Astrocyte (in vitro differentiated cells and primary cell): ENCODE measurements at regions not wholly inside any gene's neighbourhood (a gene's known extent, or its start where the extent isn't known, plus 50 kb on each side); places are given as distances from the start of the nearest gene placed in this dataset.

ENCODE experiments used
- DNase-seq: peaks from one replicate; pipeline ENCODE4 v3.0.0-alpha.2; 2010; ENCODE audit warnings: low read depth
- FAIRE-seq: peaks from 2 replicates; lab custom pipeline; 2011; peaks lifted over from hg19 to GRCh38; lab: Jason Lieb, UNC
- H2AFZ ChIP-seq: 2 replicates; pipeline ENCODE4 v1.6.0; 2012; ENCODE audit warnings: low read depth, low read length, inconsistent platforms
- H3K27ac ChIP-seq: 2 replicates; pipeline ENCODE4 v1.5.1; 2011; ENCODE audit warnings: low read depth, low read length, inconsistent platforms
- H3K27me3 ChIP-seq: 2 replicates; pipeline ENCODE4 v1.6.0; 2011; ENCODE audit warnings: low read length, inconsistent platforms; ENCODE audit not compliant: insufficient read depth
- H3K36me3 ChIP-seq: 2 replicates; pipeline ENCODE4 v1.5.1; 2011; ENCODE audit warnings: low read length, inconsistent platforms; ENCODE audit not compliant: insufficient read depth
- H3K4me1 ChIP-seq: 2 replicates; pipeline ENCODE4 v1.5.1; 2011; ENCODE audit warnings: low read length, inconsistent platforms; ENCODE audit not compliant: insufficient read depth
- H3K4me2 ChIP-seq: 2 replicates; pipeline ENCODE4 v1.6.0; 2012; ENCODE audit warnings: low read length, inconsistent platforms
- H3K4me3 ChIP-seq: 2 replicates; pipeline ENCODE4 v1.5.1; 2011; ENCODE audit warnings: low read depth, mild to moderate bottlenecking, low read length, inconsistent platforms; ENCODE audit not compliant: insufficient read depth
- H3K79me2 ChIP-seq: 2 replicates; pipeline ENCODE4 v1.6.0; 2012; ENCODE audit warnings: mild to moderate bottlenecking, low read length, inconsistent platforms; ENCODE audit not compliant: insufficient read depth
- H3K9ac ChIP-seq: 2 replicates; pipeline ENCODE4 v1.6.0; 2012; ENCODE audit warnings: mild to moderate bottlenecking, low read length, inconsistent platforms
- H3K9me3 ChIP-seq: 2 replicates; pipeline ENCODE4 v1.5.1; 2012; ENCODE audit warnings: low read depth, mild to moderate bottlenecking, low read length, inconsistent platforms; ENCODE audit not compliant: insufficient read depth
- H4K20me1 ChIP-seq: 2 replicates; pipeline ENCODE4 v1.6.0; 2012; ENCODE audit warnings: low read length, inconsistent platforms; ENCODE audit not compliant: insufficient read depth
- H3K27ac Mint-ChIP-seq: one replicate; pipeline ENCODE4 v1.8.0; 2021; ENCODE audit warnings: mild to moderate bottlenecking, mixed read lengths; ENCODE audit not compliant: unreplicated experiment
- H3K27me3 Mint-ChIP-seq: one replicate; pipeline ENCODE4 v1.8.0; 2021; ENCODE audit warnings: low read depth, mixed read lengths; ENCODE audit not compliant: unreplicated experiment
- H3K36me3 Mint-ChIP-seq: one replicate; pipeline ENCODE4 v1.8.0; 2021; ENCODE audit warnings: low read depth, mixed read lengths; ENCODE audit not compliant: unreplicated experiment
- H3K4me1 Mint-ChIP-seq: one replicate; pipeline ENCODE4 v1.8.0; 2021; ENCODE audit warnings: low read depth, mixed read lengths; ENCODE audit not compliant: unreplicated experiment
- H3K4me3 Mint-ChIP-seq: one replicate; pipeline ENCODE4 v1.8.0; 2021; ENCODE audit warnings: mild to moderate bottlenecking, moderate library complexity, mixed read lengths; ENCODE audit not compliant: unreplicated experiment
- H3K9me3 Mint-ChIP-seq: one replicate; pipeline ENCODE4 v1.8.0; 2021; ENCODE audit warnings: mild to moderate bottlenecking, mixed read lengths; ENCODE audit not compliant: unreplicated experiment
- EZH2 ChIP-seq: IDR thresholded peaks from 2 replicates; pipeline ENCODE4 v1.6.1; 2012; ENCODE audit warnings: mild to moderate bottlenecking, low read length, inconsistent platforms; ENCODE audit not compliant: insufficient read depth
- TF ChIP-seq, protein P1 (sequence below): IDR thresholded peaks from 2 replicates; pipeline ENCODE4 v1.5.1; 2011; ENCODE audit warnings: low read depth, mild to moderate bottlenecking, inconsistent platforms, low read length, moderate library complexity; ENCODE audit not compliant: insufficient read depth

DNA sequence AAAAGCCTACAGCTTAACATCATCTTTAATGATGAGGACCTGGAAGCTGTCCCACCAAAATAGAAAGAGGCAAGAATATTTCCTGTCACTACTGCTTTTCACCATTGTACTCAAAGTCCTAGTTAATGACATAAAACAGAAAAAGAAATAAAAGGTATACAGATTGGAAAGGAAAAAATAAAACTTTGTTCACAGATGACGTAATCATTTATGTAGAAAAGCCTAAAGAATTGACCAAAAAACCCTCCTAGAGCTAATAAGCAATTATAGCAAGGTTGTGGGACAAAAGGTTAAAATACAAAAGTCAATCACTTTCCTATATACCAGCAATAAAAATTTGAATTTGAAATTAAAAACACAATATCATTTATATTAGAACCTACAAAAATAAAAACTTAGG, 97.2 kb upstream of the MDGA2 start:
- Mint-ChIP-seq H3K9me3 (no peaks in the 10 kb centered on the region), H3K4me3 (no peak overlapping the region), H3K4me1 (no peaks in the 10 kb centered on the region), H3K27me3 (no peaks in the 10 kb centered on the region), H3K27ac (no peak overlapping the region), H3K36me3 (no peaks in the 10 kb centered on the region)
- H3K27me3 ChIP-seq = no peaks in the 10 kb centered on the region
- H2AFZ ChIP-seq = no peak overlapping the region
- no peaks in the 10 kb centered on the region for H3K79me2 ChIP-seq
- H4K20me1 ChIP-seq = no peaks in the 10 kb centered on the region
- no peaks in the 10 kb centered on the region for H3K36me3 ChIP-seq
- H3K4me1 ChIP-seq = no peaks in the 10 kb centered on the region
- DNase-seq = no peak
- H3K4me2 ChIP-seq = no peak overlapping the region
- TF ChIP-seq EZH2 = no peak
- TF ChIP-seq, protein P1, sequence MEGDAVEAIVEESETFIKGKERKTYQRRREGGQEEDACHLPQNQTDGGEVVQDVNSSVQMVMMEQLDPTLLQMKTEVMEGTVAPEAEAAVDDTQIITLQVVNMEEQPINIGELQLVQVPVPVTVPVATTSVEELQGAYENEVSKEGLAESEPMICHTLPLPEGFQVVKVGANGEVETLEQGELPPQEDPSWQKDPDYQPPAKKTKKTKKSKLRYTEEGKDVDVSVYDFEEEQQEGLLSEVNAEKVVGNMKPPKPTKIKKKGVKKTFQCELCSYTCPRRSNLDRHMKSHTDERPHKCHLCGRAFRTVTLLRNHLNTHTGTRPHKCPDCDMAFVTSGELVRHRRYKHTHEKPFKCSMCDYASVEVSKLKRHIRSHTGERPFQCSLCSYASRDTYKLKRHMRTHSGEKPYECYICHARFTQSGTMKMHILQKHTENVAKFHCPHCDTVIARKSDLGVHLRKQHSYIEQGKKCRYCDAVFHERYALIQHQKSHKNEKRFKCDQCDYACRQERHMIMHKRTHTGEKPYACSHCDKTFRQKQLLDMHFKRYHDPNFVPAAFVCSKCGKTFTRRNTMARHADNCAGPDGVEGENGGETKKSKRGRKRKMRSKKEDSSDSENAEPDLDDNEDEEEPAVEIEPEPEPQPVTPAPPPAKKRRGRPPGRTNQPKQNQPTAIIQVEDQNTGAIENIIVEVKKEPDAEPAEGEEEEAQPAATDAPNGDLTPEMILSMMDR = no peak
- no peaks in the 10 kb centered on the region for H3K9me3 ChIP-seq
- H3K27ac ChIP-seq = no peak overlapping the region
- no peak for FAIRE-seq
- H3K9ac ChIP-seq = no peak overlapping the region
- H3K4me3 ChIP-seq = no peak overlapping the region

DNA sequence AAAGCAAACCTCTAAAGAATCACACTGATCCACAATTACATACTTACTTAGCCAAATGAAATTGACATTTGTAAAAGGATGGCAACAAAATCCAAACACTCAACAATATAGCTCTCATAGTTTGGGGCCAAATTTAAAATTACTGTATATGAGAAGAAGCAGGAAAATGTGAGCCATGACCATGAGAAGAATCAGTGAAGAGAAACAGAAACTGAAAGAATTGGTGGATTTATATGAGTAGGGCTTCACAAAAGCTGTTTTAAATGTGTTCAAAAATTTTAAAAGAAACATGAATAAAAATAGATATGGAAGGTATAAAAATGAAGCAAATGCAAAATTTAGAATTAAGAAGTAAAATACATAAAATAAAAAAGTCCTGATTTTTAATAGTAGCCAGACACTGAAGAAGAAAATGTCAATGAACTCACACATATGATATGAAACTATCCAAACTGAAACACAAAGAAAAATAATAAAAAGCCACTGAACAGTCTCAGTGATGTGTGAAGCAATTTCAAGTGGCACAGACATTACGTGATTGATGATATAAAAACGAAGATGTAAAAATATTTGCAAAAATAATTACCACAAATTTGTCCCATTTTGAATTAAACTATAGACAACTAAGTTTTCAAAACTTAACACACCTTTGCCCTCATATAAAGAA, 87.9 kb upstream of the MDGA2 start:
- no peaks in the 10 kb centered on the region for H3K36me3 ChIP-seq
- H3K79me2 ChIP-seq = no peaks in the 10 kb centered on the region
- no peaks in the 10 kb centered on the region for H3K27me3 ChIP-seq
- no peak overlapping the region for H3K4me3 ChIP-seq
- DNase-seq (no peak), FAIRE-seq (no peak)
- Mint-ChIP-seq H3K9me3 (peaks cover 9% of the 10 kb centered on the region), H3K27me3 (no peaks in the 10 kb centered on the region), H3K4me3 (no peak overlapping the region), H3K4me1 (no peaks in the 10 kb centered on the region), H3K27ac (no peak overlapping the region), H3K36me3 (peaks cover 3% of the 10 kb centered on the region)
- H4K20me1 ChIP-seq = no peaks in the 10 kb centered on the region
- no peak overlapping the region for H3K4me2 ChIP-seq
- TF ChIP-seq, protein P1 = no peak
- no peak overlapping the region for H3K27ac ChIP-seq
- H3K9me3 ChIP-seq = peaks cover 5% of the 10 kb centered on the region
- H2AFZ ChIP-seq = no peak overlapping the region
- no peaks in the 10 kb centered on the region for H3K4me1 ChIP-seq
- H3K9ac ChIP-seq = no peak overlapping the region

DNA sequence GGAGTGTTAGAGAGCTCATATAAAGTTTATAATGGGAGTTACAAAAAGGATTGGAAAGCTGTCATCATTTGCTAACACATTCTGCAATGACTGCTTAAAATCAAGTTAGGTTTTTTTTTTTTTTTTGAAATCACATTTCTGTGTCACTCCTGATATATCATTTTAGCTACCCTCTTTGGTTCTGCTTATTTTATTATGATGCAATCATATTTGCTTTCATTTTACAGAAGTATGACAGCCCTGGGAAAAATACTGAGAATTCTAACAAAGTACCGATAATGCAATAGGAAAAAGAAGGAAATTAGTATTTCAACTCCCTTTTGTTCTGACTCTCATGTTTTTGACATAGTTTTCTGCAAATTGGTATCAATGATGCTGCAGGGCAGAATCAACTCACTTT, 71.6 kb upstream of the MDGA2 start:
- H3K9me3 Mint-ChIP-seq = no peaks in the 10 kb centered on the region
- H3K27me3 Mint-ChIP-seq = no peaks in the 10 kb centered on the region
- no peaks in the 10 kb centered on the region for H3K36me3 Mint-ChIP-seq
- Histone ChIP-seq H3K27ac (no peak overlapping the region), H3K9ac (no peak overlapping the region), H3K4me2 (no peak overlapping the region), H3K4me3 (no peak overlapping the region), H3K27me3 (no peaks in the 10 kb centered on the region), H4K20me1 (no peaks in the 10 kb centered on the region), H3K4me1 (no peaks in the 10 kb centered on the region), H3K9me3 (no peaks in the 10 kb centered on the region), H3K79me2 (no peaks in the 10 kb centered on the region), H3K36me3 (no peaks in the 10 kb centered on the region), H2AFZ (no peak overlapping the region)
- no peak overlapping the region for H3K4me3 Mint-ChIP-seq
- no peak for FAIRE-seq
- no peak overlapping the region for H3K27ac Mint-ChIP-seq
- H3K4me1 Mint-ChIP-seq = no peaks in the 10 kb centered on the region
- no peak for DNase-seq
- TF ChIP-seq, protein P1 = no peak
- TF ChIP-seq EZH2 = no peak
